Pancreas (tissue), 10 donors: ENCODE measurements at regions not wholly inside any gene's neighbourhood (a gene's known extent, or its start where the extent isn't known, plus 50 kb on each side); places are given as distances from the start of the nearest gene placed in this dataset.

ENCODE experiments used
- ATAC-seq, 4 donors: fragments of 200-7000 bp; cut with Tn5 transposase; one replicate each; pipeline versions ENCODE4 v1.8.0 to v1.9.1; 2020; ENCODE audit warnings: mild to moderate bottlenecking in 4 of 4, moderate library complexity in 4 of 4
- DNase-seq, 6 donors: peaks; one replicate each; pipeline ENCODE4 v3.0.0-alpha.2; 2020
- FAIRE-seq: peaks from 2 replicates; lab custom pipeline; 2012; peaks lifted over from hg19 to GRCh38; lab: Jason Lieb, UNC
- H3K27ac ChIP-seq, 4 donors: fragments of 200-600 bp; sonication (generic); 1 replicate in 3 of 4; 2 replicates in 1 of 4; pipeline versions ENCODE4 v1.5.0 to v1.8.0; 2020
- H3K27me3 ChIP-seq, 4 donors: fragments of 200-600 bp; one replicate each; pipeline ENCODE4 v1.8.0; 2021
- H3K36me3 ChIP-seq, 3 donors: fragments of 200-600 bp; sonication (generic) in 1 of 3; one replicate each; pipeline versions ENCODE4 v1.5.0 to v1.8.0; 2020 to 2021
- H3K4me1 ChIP-seq, 3 donors: fragments of 200-600 bp; one replicate each; pipeline ENCODE4 v1.8.0; 2021
- H3K4me3 ChIP-seq, 4 donors: fragments of 200-600 bp; sonication (generic) in 2 of 4; one replicate each; pipeline versions ENCODE4 v1.5.0 to v1.8.0; 2020 to 2021
- H3K9me3 ChIP-seq, 4 donors: fragments of 200-600 bp; one replicate each; pipeline ENCODE4 v1.8.0; 2021
- WGBS, 2 donors: extraction: QIAGEN DNeasy Blood & Tissue Kit; methylation state at CpG; one replicate each; pipeline ENCODE4 v1.1.7; 2013; 5-methylcytosine and 5-hydroxymethylcytosine counted together
- intact Hi-C, 3 donors: fragments of 100-400 bp; cut with DNase I; formaldehyde crosslinking; loops; one replicate each; pipeline versions ENCODE4 v1.11.1 to v1.14.2; 2022
- TF ChIP-seq, protein P1 (sequence below), 4 donors: fragments of 200-600 bp; sonication (generic) in 3 of 4; IDR thresholded peaks; one replicate each; pipeline versions ENCODE4 v1.5.0 to v1.8.0; 2021; ENCODE audit warnings: antibody characterized with exemption in 4 of 4
- donor health status: healthy with polysubstance abuse.
- donor health status: DM: no; HTN: no; CAD: no; lungs with moderate emphysema.
- donor health status: DM: no; HTN: no; CAD: no.
- donor health status: control.
- donor health status: control.
- donor health status: Bipolar disorder and iron deficiency.
- donor health status: DM: yes; HTN: yes; CAD: no.
- donor health status: DM: no; HTN: no; CAD: no.
- donor health status: DM: no; HTN: no; CAD: no.
- donor health status: DM: yes; HTN: yes; CAD: no.

DNA sequence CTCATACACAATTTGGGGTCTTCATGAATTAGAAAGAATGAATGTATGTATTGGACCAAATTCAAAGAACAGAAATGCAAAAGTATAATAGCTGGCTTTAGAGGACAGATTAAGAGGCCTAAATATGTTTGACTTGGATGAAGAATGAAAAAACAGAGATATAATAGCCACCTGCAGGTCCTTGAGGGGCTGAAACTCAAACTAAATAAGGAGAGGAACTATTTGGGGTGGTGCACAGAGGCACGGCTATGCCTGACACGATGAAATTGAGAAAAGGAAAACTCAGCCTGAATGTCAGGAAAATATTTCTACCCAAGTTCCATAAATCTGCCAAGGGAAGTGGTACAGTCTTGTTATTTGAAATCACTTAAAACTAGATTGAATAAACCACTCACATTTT, 222.9 kb upstream of the DDHD1 start:
- no peak overlapping the region for H3K4me3 ChIP-seq
- ATAC-seq, result no peak
- no peaks in the 10 kb centered on the region for H3K36me3 ChIP-seq
- 72 to 77% methylated on average over 2 of the region's 2 CpGs for WGBS, 2 donors
- no peak for DNase-seq
- no peak overlapping the region for H3K27ac ChIP-seq
- no peaks in the 10 kb centered on the region for H3K4me1 ChIP-seq
- no peaks in the 10 kb centered on the region for H3K27me3 ChIP-seq
- FAIRE-seq, result no peak
- intact Hi-C loops, result no loop called here
- H3K9me3 ChIP-seq, result no peaks in the 10 kb centered on the region
- TF ChIP-seq, protein P1, sequence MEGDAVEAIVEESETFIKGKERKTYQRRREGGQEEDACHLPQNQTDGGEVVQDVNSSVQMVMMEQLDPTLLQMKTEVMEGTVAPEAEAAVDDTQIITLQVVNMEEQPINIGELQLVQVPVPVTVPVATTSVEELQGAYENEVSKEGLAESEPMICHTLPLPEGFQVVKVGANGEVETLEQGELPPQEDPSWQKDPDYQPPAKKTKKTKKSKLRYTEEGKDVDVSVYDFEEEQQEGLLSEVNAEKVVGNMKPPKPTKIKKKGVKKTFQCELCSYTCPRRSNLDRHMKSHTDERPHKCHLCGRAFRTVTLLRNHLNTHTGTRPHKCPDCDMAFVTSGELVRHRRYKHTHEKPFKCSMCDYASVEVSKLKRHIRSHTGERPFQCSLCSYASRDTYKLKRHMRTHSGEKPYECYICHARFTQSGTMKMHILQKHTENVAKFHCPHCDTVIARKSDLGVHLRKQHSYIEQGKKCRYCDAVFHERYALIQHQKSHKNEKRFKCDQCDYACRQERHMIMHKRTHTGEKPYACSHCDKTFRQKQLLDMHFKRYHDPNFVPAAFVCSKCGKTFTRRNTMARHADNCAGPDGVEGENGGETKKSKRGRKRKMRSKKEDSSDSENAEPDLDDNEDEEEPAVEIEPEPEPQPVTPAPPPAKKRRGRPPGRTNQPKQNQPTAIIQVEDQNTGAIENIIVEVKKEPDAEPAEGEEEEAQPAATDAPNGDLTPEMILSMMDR (IDR thresholded peaks at IDR 0.05), result no peak

- H3K4me1 ChIP-seq, result no peaks in the 10 kb centered on the region
- no peak overlapping the region for H3K27ac ChIP-seq
- H3K27me3 ChIP-seq, result no peaks in the 10 kb centered on the region
- 78 to 80% methylated on average over 3 of the region's 3 CpGs for WGBS, 2 donors
- FAIRE-seq (no peak), ATAC-seq (no peak), DNase-seq (no peak)
- H3K4me3 ChIP-seq, result no peak overlapping the region
- intact Hi-C loops, result no loop called here
- TF ChIP-seq, protein P1 (IDR thresholded peaks at IDR 0.05), result no peak
- H3K36me3 ChIP-seq, result no peaks in the 10 kb centered on the region
- H3K9me3 ChIP-seq, result no peaks in the 10 kb centered on the region
Observed at GRCh38 chr14:53375599-53375998, 222.5 kb upstream of the DDHD1 start.

DNA sequence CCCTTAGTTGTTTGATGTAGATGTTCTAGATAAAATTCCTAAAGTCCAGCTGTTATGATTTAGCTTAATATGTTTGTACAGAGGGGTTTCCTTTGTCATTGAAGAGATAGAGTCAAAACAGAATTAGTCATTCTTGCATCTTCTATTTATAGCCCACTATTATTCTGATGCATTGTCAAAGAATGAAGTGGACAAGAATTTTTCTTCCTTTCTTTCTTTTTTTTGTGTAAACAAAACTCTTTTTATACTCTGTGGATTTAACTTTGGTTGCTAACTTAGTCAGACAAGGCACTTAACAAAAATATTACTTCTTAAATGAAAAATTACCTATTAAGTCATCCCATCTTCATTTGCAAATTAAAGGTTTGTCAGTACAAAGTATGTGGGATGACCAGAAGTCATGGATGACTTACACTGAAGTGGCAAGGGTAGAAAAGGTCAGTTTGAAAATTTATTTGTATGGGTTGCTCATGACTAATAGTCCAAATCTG, 215.6 kb upstream of the DDHD1 start:
- Histone ChIP-seq H3K9me3 (no peaks in the 10 kb centered on the region), H3K4me1 (no peaks in the 10 kb centered on the region), H3K27ac (no peak overlapping the region), H3K27me3 (no peaks in the 10 kb centered on the region), H3K4me3 (no peak overlapping the region), H3K36me3 (no peaks in the 10 kb centered on the region)
- ATAC-seq (peak in 1 of 4 donors; percentile 19), DNase-seq (no peak), FAIRE-seq (no peak)
- TF ChIP-seq, protein P1 (IDR thresholded peaks at IDR 0.05), result no peak
- intact Hi-C loops, result no loop called here

DNA sequence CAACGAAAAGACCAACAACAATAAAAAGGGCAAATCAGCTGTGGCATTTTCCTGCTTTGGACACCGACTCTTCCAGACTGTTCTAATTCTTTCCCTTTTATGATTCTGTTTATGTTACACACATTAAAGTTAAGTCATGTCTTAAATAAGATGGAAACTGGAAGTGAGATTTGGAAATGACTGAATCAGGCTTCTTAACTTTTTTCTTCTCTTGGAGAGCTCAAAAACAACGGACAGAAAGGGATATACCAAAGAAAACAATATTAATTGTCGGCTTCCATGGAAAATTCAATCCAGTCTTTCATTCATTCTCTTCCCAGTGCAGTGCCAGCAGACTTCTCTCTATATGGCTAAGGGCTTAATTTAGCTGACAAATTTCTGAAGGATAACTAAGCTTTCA, 214.9 kb upstream of the DDHD1 start:
- DNase-seq, result no peak
- no peak for ATAC-seq
- Histone ChIP-seq H3K27me3 (no peaks in the 10 kb centered on the region), H3K36me3 (no peaks in the 10 kb centered on the region), H3K4me3 (no peak overlapping the region), H3K27ac (no peak overlapping the region), H3K9me3 (no peaks in the 10 kb centered on the region), H3K4me1 (no peaks in the 10 kb centered on the region)
- 45 to 56% methylated on average over 4 of the region's 4 CpGs for WGBS, 2 donors
- TF ChIP-seq, protein P1 (IDR thresholded peaks at IDR 0.05), result no peak
- intact Hi-C loops, result no loop called here
- no peak for FAIRE-seq

DNA sequence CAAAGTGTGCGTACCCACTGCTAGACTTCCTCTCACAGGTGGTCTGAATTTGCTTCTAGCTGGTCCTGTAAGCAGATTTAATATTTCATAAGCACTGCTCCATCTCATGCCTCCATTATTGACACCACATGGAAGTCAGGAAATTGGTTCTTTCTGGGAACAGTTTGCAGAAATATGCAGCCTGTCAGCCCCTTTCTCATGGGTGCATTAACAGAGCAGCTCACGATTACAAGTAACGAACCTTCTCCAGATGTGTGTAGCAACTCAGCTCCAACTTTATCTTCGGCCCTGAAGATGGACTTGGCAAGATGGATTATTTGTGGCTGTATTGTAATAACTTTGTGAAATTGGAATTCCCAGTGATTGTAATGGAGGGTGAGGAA, 214.5 kb upstream of the DDHD1 start:
- Histone ChIP-seq H3K4me1 (no peaks in the 10 kb centered on the region), H3K4me3 (no peak overlapping the region), H3K27ac (no peak overlapping the region), H3K9me3 (no peaks in the 10 kb centered on the region), H3K36me3 (no peaks in the 10 kb centered on the region), H3K27me3 (no peaks in the 10 kb centered on the region)
- WGBS, 2 donors, result 62 to 72% methylated on average over 4 of the region's 4 CpGs
- DNase-seq (no peak), FAIRE-seq (no peak), ATAC-seq (no peak)
- TF ChIP-seq, protein P1 (IDR thresholded peaks at IDR 0.05), result no peak
- intact Hi-C loops, result no loop called here
